C4-2B (cell line): ENCODE measurements at regions not wholly inside any gene's neighbourhood (a gene's known extent, or its start where the extent isn't known, plus 50 kb on each side); places are given as distances from the start of the nearest gene placed in this dataset.
A peak's percentile ranks its signal among the peaks of the same experiment; 100 is the strongest.

Experiments
- H3K27ac ChIP-seq: fragments of 450-650 bp; 2 replicates; pipeline ENCODE4 v1.5.1; 2017
- ZFX ChIP-seq: fragments of 450-650 bp; IDR thresholded peaks from 2 replicates; pipeline ENCODE4 v1.6.1; 2017
- TF ChIP-seq, protein P1 (sequence below): fragments of 450-650 bp; conservative IDR thresholded peaks from 2 replicates; pipeline ENCODE4 v1.5.1; 2017; ENCODE audit warnings: mild to moderate bottlenecking

- no peak overlapping the region for H3K27ac ChIP-seq
- TF ChIP-seq, protein P1, sequence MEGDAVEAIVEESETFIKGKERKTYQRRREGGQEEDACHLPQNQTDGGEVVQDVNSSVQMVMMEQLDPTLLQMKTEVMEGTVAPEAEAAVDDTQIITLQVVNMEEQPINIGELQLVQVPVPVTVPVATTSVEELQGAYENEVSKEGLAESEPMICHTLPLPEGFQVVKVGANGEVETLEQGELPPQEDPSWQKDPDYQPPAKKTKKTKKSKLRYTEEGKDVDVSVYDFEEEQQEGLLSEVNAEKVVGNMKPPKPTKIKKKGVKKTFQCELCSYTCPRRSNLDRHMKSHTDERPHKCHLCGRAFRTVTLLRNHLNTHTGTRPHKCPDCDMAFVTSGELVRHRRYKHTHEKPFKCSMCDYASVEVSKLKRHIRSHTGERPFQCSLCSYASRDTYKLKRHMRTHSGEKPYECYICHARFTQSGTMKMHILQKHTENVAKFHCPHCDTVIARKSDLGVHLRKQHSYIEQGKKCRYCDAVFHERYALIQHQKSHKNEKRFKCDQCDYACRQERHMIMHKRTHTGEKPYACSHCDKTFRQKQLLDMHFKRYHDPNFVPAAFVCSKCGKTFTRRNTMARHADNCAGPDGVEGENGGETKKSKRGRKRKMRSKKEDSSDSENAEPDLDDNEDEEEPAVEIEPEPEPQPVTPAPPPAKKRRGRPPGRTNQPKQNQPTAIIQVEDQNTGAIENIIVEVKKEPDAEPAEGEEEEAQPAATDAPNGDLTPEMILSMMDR = no peak
- TF ChIP-seq ZFX = no peak
These were observed 339.1 kb upstream of the RBFOX1 start for GRCh38 chr16:6993544-6993943.

DNA sequence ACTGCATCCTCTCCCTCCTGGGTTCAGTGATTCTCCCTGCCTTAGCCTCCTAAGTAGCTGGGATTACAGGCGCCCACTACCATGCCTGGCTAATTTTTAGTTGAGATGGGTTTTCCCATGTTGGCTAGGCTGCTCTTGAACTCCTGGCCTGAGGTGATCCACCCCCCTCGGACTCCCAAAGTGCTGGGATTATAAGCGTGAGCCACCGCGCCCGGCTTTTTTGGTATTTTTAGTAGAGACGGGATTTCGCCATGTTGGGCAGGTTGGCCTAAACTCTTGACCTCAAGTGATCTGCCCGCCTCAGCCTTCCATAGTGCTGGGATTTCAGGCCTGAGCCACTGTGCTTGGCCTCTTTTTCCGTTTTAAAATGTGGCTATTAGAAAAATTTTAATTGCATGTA, 343.8 kb upstream of the RBFOX1 start:
- TF ChIP-seq ZFX = no peak
- TF ChIP-seq, protein P1 = no peak
- H3K27ac ChIP-seq = no peak overlapping the region

DNA sequence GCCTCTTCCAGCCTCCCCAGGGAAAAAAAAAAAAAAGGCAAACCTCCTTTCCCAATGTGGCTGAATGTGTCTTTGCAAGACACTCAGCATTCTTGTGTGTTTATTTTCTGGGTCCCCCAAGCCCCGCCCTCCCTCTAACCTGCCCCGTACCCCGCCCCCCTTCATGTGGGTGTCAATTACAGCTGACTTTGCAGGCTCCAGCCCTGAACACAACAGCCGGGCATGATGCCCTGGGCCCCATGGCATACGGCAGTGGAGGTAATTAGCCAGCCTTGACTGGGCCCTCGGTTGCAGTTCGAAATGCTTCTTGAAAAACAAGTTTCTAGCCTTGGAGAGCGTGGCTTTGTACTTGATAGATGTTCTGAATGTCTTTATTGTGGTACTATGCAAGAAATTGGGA, 354.7 kb upstream of the RBFOX1 start:
- TF ChIP-seq, protein P1 = no peak
- TF ChIP-seq ZFX = no peak
- no peak overlapping the region for H3K27ac ChIP-seq

- TF ChIP-seq, protein P1 = no peak
- TF ChIP-seq ZFX = no peak
- H3K27ac ChIP-seq = no peak overlapping the region
These were observed 355.4 kb upstream of the RBFOX1 start for GRCh38 chr16:6977291-6977690.

DNA sequence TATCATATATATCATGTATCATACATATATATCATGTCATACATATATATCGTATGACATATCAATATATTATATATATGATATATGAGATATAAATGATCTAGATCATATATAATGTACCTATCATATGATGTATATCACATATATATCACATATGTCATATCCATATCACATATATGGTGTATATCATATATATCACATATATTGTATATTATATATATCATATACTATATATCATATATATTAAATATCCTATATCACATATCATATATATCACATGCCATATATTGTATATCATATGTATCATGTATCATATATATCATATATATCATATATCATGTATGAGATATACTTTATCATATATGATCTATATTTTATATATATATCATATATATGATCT, 355.9 kb upstream of the RBFOX1 start:
- TF ChIP-seq, protein P1 = no peak
- TF ChIP-seq ZFX = no peak
- H3K27ac ChIP-seq = no peak overlapping the region

GRCh38 chr16:6970171-6970857, 362.3 kb upstream of the RBFOX1 start:
- H3K27ac ChIP-seq = no peak overlapping the region
- TF ChIP-seq, protein P1 = no peak
- no peak for TF ChIP-seq ZFX

DNA sequence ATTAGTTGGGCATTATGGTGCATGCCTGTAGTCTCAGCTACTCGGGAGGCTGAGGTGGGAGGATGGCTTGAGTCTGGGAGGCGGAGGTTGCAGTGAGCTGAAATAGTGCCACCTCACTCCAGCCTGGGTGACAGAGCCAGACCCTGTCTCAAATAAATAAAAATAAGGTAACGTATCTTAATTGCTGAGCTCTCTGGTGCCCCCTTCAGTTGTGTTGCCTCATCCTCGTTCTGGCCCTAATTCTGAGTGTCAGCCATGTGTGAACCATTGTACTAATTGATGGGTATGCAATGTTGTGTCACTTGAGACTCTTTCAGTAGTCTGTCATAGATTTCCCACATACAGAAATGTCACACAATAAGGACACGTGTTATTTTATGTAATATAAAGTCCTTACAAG, 363.1 kb upstream of the RBFOX1 start:
- no peak overlapping the region for H3K27ac ChIP-seq
- no peak for TF ChIP-seq ZFX
- TF ChIP-seq, protein P1 = peak; percentile 29
